BJ (cell line): ENCODE measurements at regions not wholly inside any gene's neighbourhood (a gene's known extent, or its start where the extent isn't known, plus 50 kb on each side); places are given as distances from the start of the nearest gene placed in this dataset.

Experiments
- CTCF ChIA-PET: fragments of 350-600 bp; formaldehyde crosslinking; extraction: SDS; loops from one replicate; lab custom pipeline; 2021; ENCODE audit warnings: antibody characterized with exemption, inconsistent platforms; lab: Yijun Ruan, JAX
- POLR2A ChIA-PET: fragments of 300-600 bp; sonication (Branson Sonifier 250); formaldehyde crosslinking; extraction: SDS; loops from one replicate; lab custom pipeline; 2021; ENCODE audit warnings: antibody characterized with exemption; lab: Charles Lee
- DNase-seq: peaks from one replicate; pipeline ENCODE4 v3.0.0-alpha.2; 2011; ENCODE audit warnings: low read depth
- H3K27me3 ChIP-seq: 2 replicates; pipeline ENCODE4 v1.6.0; 2011; ENCODE audit warnings: low read length; ENCODE audit not compliant: control insufficient read depth, insufficient read depth
- H3K36me3 ChIP-seq: 2 replicates; pipeline ENCODE4 v1.5.1; 2011; ENCODE audit warnings: low read length; ENCODE audit not compliant: control insufficient read depth, insufficient read depth
- H3K4me3 ChIP-seq: 2 replicates; pipeline ENCODE4 v1.5.1; 2011; ENCODE audit warnings: low read depth, mild to moderate bottlenecking, control low read depth, low read length
- CTCF ChIP-seq: IDR thresholded peaks from 2 replicates; pipeline ENCODE4 v1.5.1; 2011; ENCODE audit warnings: low read depth, mild to moderate bottlenecking, control low read depth, inconsistent platforms, low read length, moderate library complexity; ENCODE audit not compliant: insufficient read depth

- no peak for TF ChIP-seq CTCF
- Histone ChIP-seq H3K36me3 (no peaks in the 10 kb centered on the region), H3K27me3 (no peaks in the 10 kb centered on the region), H3K4me3 (no peak overlapping the region)
- DNase-seq = no peak
- CTCF ChIA-PET = no interaction called here
- POLR2A ChIA-PET = no interaction called here
Measured at GRCh38 chr3:153456833-153457545, 295.0 kb downstream of the RAP2B start.

GRCh38 chr3:153458881-153459280 is 296.9 kb downstream of the RAP2B start:
- Histone ChIP-seq H3K36me3 (no peaks in the 10 kb centered on the region), H3K27me3 (no peaks in the 10 kb centered on the region), H3K4me3 (no peak overlapping the region)
- CTCF ChIA-PET = no interaction called here
- TF ChIP-seq CTCF = no peak
- no peak for DNase-seq
- POLR2A ChIA-PET = no interaction called here

- H3K4me3 ChIP-seq = no peak overlapping the region
- CTCF ChIA-PET = no interaction called here
Measured at GRCh38 chr3:153462545-153462944, 300.5 kb downstream of the RAP2B start.

GRCh38 chr3:153463895-153464294 is 301.9 kb downstream of the RAP2B start:
- Histone ChIP-seq H3K36me3 (no peaks in the 10 kb centered on the region), H3K27me3 (no peaks in the 10 kb centered on the region), H3K4me3 (no peak overlapping the region)
- ChIA-PET CTCF (interaction anchor here (0.5 to 0.7 kb wide), 2 partner anchors 17 to 301 kb away, joined by 3 to 5 read pairs; no protein-coding TSS in a partner anchor), POLR2A (no interaction called here)
- no peak for TF ChIP-seq CTCF
- no peak for DNase-seq

More at GRCh38 chr3:153462545-153462944, 300.5 kb downstream of the RAP2B start:
- H3K27me3 ChIP-seq = no peaks in the 10 kb centered on the region
- POLR2A ChIA-PET = no interaction called here
- no peak for DNase-seq
- TF ChIP-seq CTCF = no peak
- no peaks in the 10 kb centered on the region for H3K36me3 ChIP-seq

GRCh38 chr3:153469162-153469561 is 307.1 kb downstream of the RAP2B start:
- no peak for DNase-seq
- POLR2A ChIA-PET = no interaction called here
- no peak for TF ChIP-seq CTCF
- Histone ChIP-seq H3K27me3 (no peaks in the 10 kb centered on the region), H3K36me3 (no peaks in the 10 kb centered on the region), H3K4me3 (no peak overlapping the region)
- CTCF ChIA-PET = interaction anchor here (0.6 kb wide), 1 partner anchor 126 kb away, joined by 3 read pairs; no protein-coding TSS in a partner anchor
